Activated CD4-positive, CD25-positive, alpha-beta regulatory T cell (primary cell): ENCODE measurements at regions not wholly inside any gene's neighbourhood (a gene's known extent, or its start where the extent isn't known, plus 50 kb on each side); places are given as distances from the start of the nearest gene placed in this dataset.

Source experiments
- DNase-seq, 4 experiments: peaks; one replicate each; lab custom pipeline; 2025; lab: John Stamatoyannopoulos, UW

- no peak for DNase-seq
These were observed 270.1 kb downstream of the SOX9 start for GRCh38 chr17:72390675-72391508.

- DNase-seq, result no peak
These were observed 271.5 kb downstream of the SOX9 start for GRCh38 chr17:72392056-72393010.

- no peak for DNase-seq
These were observed 272.7 kb downstream of the SOX9 start for GRCh38 chr17:72393553-72393952.

GRCh38 chr17:72394531-72394930 lies 273.7 kb downstream of the SOX9 start:
- no peak for DNase-seq

- no peak for DNase-seq
These were observed 275.3 kb downstream of the SOX9 start for GRCh38 chr17:72396121-72396520.

- DNase-seq, result no peak
These were observed 276.4 kb downstream of the SOX9 start for GRCh38 chr17:72397223-72397667.

GRCh38 chr17:72397687-72398086 lies 276.9 kb downstream of the SOX9 start:
- DNase-seq, result no peak

- no peak for DNase-seq
These were observed 278.3 kb downstream of the SOX9 start for GRCh38 chr17:72399023-72399607.

- no peak for DNase-seq
These were observed 279.0 kb downstream of the SOX9 start for GRCh38 chr17:72399608-72400487.

- no peak for DNase-seq
These were observed 279.6 kb downstream of the SOX9 start for GRCh38 chr17:72400488-72400827.

- DNase-seq, result no peak
These were observed 280.0 kb downstream of the SOX9 start for GRCh38 chr17:72400863-72401262.

- no peak for DNase-seq
These were observed 281.3 kb downstream of the SOX9 start for GRCh38 chr17:72401883-72402726.

GRCh38 chr17:72402727-72403210 lies 281.9 kb downstream of the SOX9 start:
- no peak for DNase-seq

GRCh38 chr17:72403713-72404209 lies 282.9 kb downstream of the SOX9 start:
- DNase-seq, result no peak

- no peak for DNase-seq
These were observed 284.1 kb downstream of the SOX9 start for GRCh38 chr17:72404872-72405271.

GRCh38 chr17:72405662-72406230 lies 284.9 kb downstream of the SOX9 start:
- DNase-seq, result no peak

- DNase-seq, result no peak
These were observed 285.7 kb downstream of the SOX9 start for GRCh38 chr17:72406498-72406897.

GRCh38 chr17:72407336-72407909 lies 286.6 kb downstream of the SOX9 start:
- DNase-seq, result no peak

- DNase-seq, result no peak
These were observed 287.1 kb downstream of the SOX9 start for GRCh38 chr17:72407931-72408330.

GRCh38 chr17:72408641-72409040 lies 287.8 kb downstream of the SOX9 start:
- no peak for DNase-seq
